Natural killer cell (primary cell): ENCODE measurements at regions not wholly inside any gene's neighbourhood (a gene's known extent, or its start where the extent isn't known, plus 50 kb on each side); places are given as distances from the start of the nearest gene placed in this dataset.
"Not testable (repeated sequence)": the region's sequence is repeated elsewhere in the genome, so short reads cannot be mapped to it uniquely, and the experiment has no call there.

Experiments
- ATAC-seq, 3 donors: fragments of 150-1000 bp in 2 of 3; fragments of 200-7000 bp in 1 of 3; cut with Tn5 transposase; 1 replicate in 1 of 3; 2 replicates in 2 of 3; pipeline ENCODE4 v1.10.0; 2021; ENCODE audit warnings: mild to moderate bottlenecking in 2 of 3, moderate library complexity in 2 of 3
- DNase-seq, 2 donors: peaks; one replicate each; pipeline versions ENCODE4 v3.0.0 to v3.0.0-alpha.2; 2013 to 2021; ENCODE audit warnings: mixed read lengths in 1 of 2
- H3K27ac ChIP-seq: one replicate; pipeline ENCODE4 v1.5.1; 2013; ENCODE audit warnings: mild to moderate bottlenecking, low read length
- H3K27me3 ChIP-seq: one replicate; pipeline ENCODE4 v1.6.1; 2013; ENCODE audit warnings: low read length; ENCODE audit not compliant: control insufficient read depth, insufficient read depth
- H3K36me3 ChIP-seq: one replicate; pipeline ENCODE4 v1.6.1; 2013; ENCODE audit warnings: low read length; ENCODE audit not compliant: control insufficient read depth, insufficient read depth
- H3K4me1 ChIP-seq: one replicate; pipeline ENCODE4 v1.6.1; 2013; ENCODE audit warnings: low read length; ENCODE audit not compliant: control insufficient read depth, insufficient read depth
- H3K4me3 ChIP-seq: one replicate; pipeline ENCODE4 v1.5.1; 2013; ENCODE audit warnings: low read length
- H3K9me3 ChIP-seq: one replicate; pipeline ENCODE4 v1.6.1; 2013; ENCODE audit warnings: low read length; ENCODE audit not compliant: control insufficient read depth, insufficient read depth
- H3K27ac Mint-ChIP-seq, 2 donors: one replicate each; pipeline ENCODE4 v1.8.0; 2022; ENCODE audit warnings: mild to moderate bottlenecking in 2 of 2, mixed read lengths in 2 of 2, moderate library complexity in 1 of 2
- H3K27me3 Mint-ChIP-seq, 2 donors: one replicate each; pipeline ENCODE4 v1.8.0; 2022; ENCODE audit warnings: low read depth in 2 of 2, mixed read lengths in 2 of 2
- H3K36me3 Mint-ChIP-seq: one replicate; pipeline ENCODE4 v1.8.0; 2022; ENCODE audit warnings: mixed read lengths
- H3K4me1 Mint-ChIP-seq, 2 donors: one replicate each; pipeline ENCODE4 v1.8.0; 2022; ENCODE audit warnings: mixed read lengths in 2 of 2
- H3K4me3 Mint-ChIP-seq: one replicate; pipeline ENCODE4 v1.8.0; 2022; ENCODE audit warnings: mild to moderate bottlenecking, moderate library complexity, mixed read lengths
- H3K9me3 Mint-ChIP-seq, 2 donors: one replicate each; pipeline ENCODE4 v1.8.0; 2022; ENCODE audit warnings: mixed read lengths in 2 of 2
- CTCF ChIP-seq: fragments of 200-600 bp; IDR thresholded peaks from one replicate; pipeline ENCODE4 v1.8.0; 2022; ENCODE audit warnings: antibody characterized with exemption
- WGBS: methylation state at CpG from one replicate; pipeline ENCODE4 v1.1.7; 2013; ENCODE audit warnings: missing lambda C conversion rate; ENCODE audit not compliant: insufficient coverage; 5-methylcytosine and 5-hydroxymethylcytosine counted together
- intact Hi-C: fragments of 100-400 bp; cut with micrococcal nuclease; formaldehyde crosslinking; loops from one replicate; pipeline ENCODE4 v1.14.2; 2022

GRCh38 chr15:96978937-96979473, 648.5 kb downstream of the NR2F2 start:
- Histone ChIP-seq H3K4me1 (no peaks in the 10 kb centered on the region), H3K36me3 (no peaks in the 10 kb centered on the region), H3K27ac (no peak overlapping the region), H3K4me3 (no peak overlapping the region), H3K27me3 (no peaks in the 10 kb centered on the region), H3K9me3 (no peaks in the 10 kb centered on the region)
- peaks cover 2 to 3% of the 10 kb centered on the region in 2 donors for H3K9me3 Mint-ChIP-seq
- H3K27me3 Mint-ChIP-seq: no peaks in the 10 kb centered on the region
- 70% methylated on average over 4 of the region's 5 CpGs for WGBS
- intact Hi-C loops: no loop called here
- ATAC-seq (no peak), DNase-seq (no peak)
- H3K4me3 Mint-ChIP-seq: no peak overlapping the region
- no peaks in the 10 kb centered on the region for H3K4me1 Mint-ChIP-seq
- TF ChIP-seq CTCF: no peak
- H3K36me3 Mint-ChIP-seq: no peaks in the 10 kb centered on the region
- H3K27ac Mint-ChIP-seq: no peak overlapping the region

- H3K4me3 ChIP-seq, H3K4me3 Mint-ChIP-seq, H3K36me3 ChIP-seq, H3K27me3 ChIP-seq, H3K36me3 Mint-ChIP-seq, ATAC-seq, H3K4me1 Mint-ChIP-seq, H3K27ac ChIP-seq, intact Hi-C loops, H3K9me3 ChIP-seq, H3K27me3 Mint-ChIP-seq, DNase-seq, H3K4me1 ChIP-seq, H3K27ac Mint-ChIP-seq: not testable (repeated sequence)
- 95% methylated on average over 58 of the region's 58 CpGs for WGBS
- peaks cover 3 to 11% of the 10 kb centered on the region in 2 donors for H3K9me3 Mint-ChIP-seq
Measured at GRCh38 chr15:96984121-96984671, 653.7 kb downstream of the NR2F2 start.

GRCh38 chr15:96992817-96993216, 662.3 kb downstream of the NR2F2 start:
- Histone ChIP-seq H3K27ac (no peak overlapping the region), H3K4me1 (no peaks in the 10 kb centered on the region), H3K27me3 (no peaks in the 10 kb centered on the region), H3K9me3 (no peaks in the 10 kb centered on the region), H3K4me3 (no peak overlapping the region), H3K36me3 (no peaks in the 10 kb centered on the region)
- no peak for TF ChIP-seq CTCF
- Mint-ChIP-seq H3K36me3 (no peaks in the 10 kb centered on the region), H3K4me1 (no peaks in the 10 kb centered on the region), H3K27ac (no peak overlapping the region), H3K4me3 (no peak overlapping the region), H3K27me3 (no peaks in the 10 kb centered on the region), H3K9me3 (peaks cover 11 to 17% of the 10 kb centered on the region in 2 donors)
- 52% methylated on average over 4 of the region's 5 CpGs for WGBS
- DNase-seq (no peak), ATAC-seq (no peak)
- intact Hi-C loops: no loop called here

- intact Hi-C loops: no loop called here
Measured at GRCh38 chr15:96997538-96997937, 667.0 kb downstream of the NR2F2 start.

More at GRCh38 chr15:96997538-96997937, 667.0 kb downstream of the NR2F2 start:
- no peak overlapping the region for H3K27ac ChIP-seq
- no peaks in the 10 kb centered on the region for H3K36me3 ChIP-seq
- H3K4me3 ChIP-seq: no peak overlapping the region
- Mint-ChIP-seq H3K4me3 (no peak overlapping the region), H3K4me1 (no peaks in the 10 kb centered on the region), H3K36me3 (no peaks in the 10 kb centered on the region), H3K9me3 (peaks cover 10 to 11% of the 10 kb centered on the region in 2 donors), H3K27ac (no peak overlapping the region), H3K27me3 (no peaks in the 10 kb centered on the region)
- 89% methylated on average over 2 of the region's 3 CpGs for WGBS
- H3K4me1 ChIP-seq: no peaks in the 10 kb centered on the region
- H3K27me3 ChIP-seq: no peaks in the 10 kb centered on the region
- H3K9me3 ChIP-seq: no peaks in the 10 kb centered on the region
- no peak for TF ChIP-seq CTCF
- DNase-seq: no peak
- ATAC-seq: no peak
